Endodermal cell (in vitro differentiated cells): ENCODE measurements at regions not wholly inside any gene's neighbourhood (a gene's known extent, or its start where the extent isn't known, plus 50 kb on each side); places are given as distances from the start of the nearest gene placed in this dataset.
A peak's percentile ranks its signal among the peaks of the same experiment; 100 is the strongest.

Experiments used
- DNase-seq: peaks from one replicate; pipeline ENCODE4 v3.0.0-alpha.2; 2017
- H3K27ac ChIP-seq: 2 replicates; pipeline ENCODE4 v1.5.1; 2013; ENCODE audit warnings: mild to moderate bottlenecking, low read depth, low read length, moderate library complexity
- H3K27me3 ChIP-seq: 2 replicates; pipeline ENCODE4 v1.6.1; 2013; ENCODE audit warnings: mild to moderate bottlenecking, low read length, moderate library complexity; ENCODE audit not compliant: insufficient read depth, control insufficient read depth, poor library complexity, severe bottlenecking
- H3K36me3 ChIP-seq: 2 replicates; pipeline ENCODE4 v1.7.0; 2013; ENCODE audit warnings: mild to moderate bottlenecking, low read length, moderate library complexity; ENCODE audit not compliant: control insufficient read depth, insufficient read depth
- H3K4me1 ChIP-seq: one replicate; pipeline ENCODE4 v1.7.0; 2013; ENCODE audit warnings: low read length; ENCODE audit not compliant: control insufficient read depth, insufficient read depth
- H3K4me3 ChIP-seq: 2 replicates; pipeline ENCODE4 v1.5.1; 2013; ENCODE audit warnings: mild to moderate bottlenecking, low read length, moderate library complexity
- H3K9ac ChIP-seq: 2 replicates; pipeline ENCODE4 v1.6.1; 2013; ENCODE audit warnings: mild to moderate bottlenecking, low read length, moderate library complexity; ENCODE audit not compliant: poor library complexity, severe bottlenecking; ENCODE audit errors: extremely low read depth
- H3K9me3 ChIP-seq: 2 replicates; pipeline ENCODE4 v1.6.1; 2013; ENCODE audit warnings: mild to moderate bottlenecking, low read length, moderate library complexity; ENCODE audit not compliant: control insufficient read depth
- H3K27ac Mint-ChIP-seq: 2 replicates; pipeline ENCODE4 v1.8.0; 2020; ENCODE audit warnings: mixed read lengths
- H3K27me3 Mint-ChIP-seq: 2 replicates; pipeline ENCODE4 v1.8.0; 2021; ENCODE audit warnings: mild to moderate bottlenecking, mixed read lengths; ENCODE audit not compliant: insufficient read depth
- H3K36me3 Mint-ChIP-seq: 2 replicates; pipeline ENCODE4 v1.8.0; 2020; ENCODE audit warnings: low read depth, mixed read lengths
- H3K4me1 Mint-ChIP-seq: 2 replicates; pipeline ENCODE4 v1.8.0; 2020; ENCODE audit warnings: mixed read lengths
- H3K4me3 Mint-ChIP-seq: 2 replicates; pipeline ENCODE4 v1.8.0; 2020; ENCODE audit warnings: mild to moderate bottlenecking, moderate library complexity, mixed read lengths
- H3K9me3 Mint-ChIP-seq: 2 replicates; pipeline ENCODE4 v1.8.0; 2020; ENCODE audit warnings: mild to moderate bottlenecking, mixed read lengths
- WGBS, 2 experiments: methylation state at CpG; one replicate each; pipeline versions ENCODE4 v1.1.5 to v1.1.7; 2013; ENCODE audit warnings: missing lambda C conversion rate in 2 of 2, mixed read lengths in 1 of 2; ENCODE audit not compliant: insufficient coverage in 1 of 2, insufficient read length in 1 of 2; 5-methylcytosine and 5-hydroxymethylcytosine counted together
- TF ChIP-seq, protein P1 (sequence below): fragments of 200-600 bp; sonication (generic); conservative IDR thresholded peaks from 2 replicates; pipeline ENCODE4 v1.5.0; 2021; ENCODE audit warnings: antibody characterized with exemption, mild to moderate bottlenecking

DNA sequence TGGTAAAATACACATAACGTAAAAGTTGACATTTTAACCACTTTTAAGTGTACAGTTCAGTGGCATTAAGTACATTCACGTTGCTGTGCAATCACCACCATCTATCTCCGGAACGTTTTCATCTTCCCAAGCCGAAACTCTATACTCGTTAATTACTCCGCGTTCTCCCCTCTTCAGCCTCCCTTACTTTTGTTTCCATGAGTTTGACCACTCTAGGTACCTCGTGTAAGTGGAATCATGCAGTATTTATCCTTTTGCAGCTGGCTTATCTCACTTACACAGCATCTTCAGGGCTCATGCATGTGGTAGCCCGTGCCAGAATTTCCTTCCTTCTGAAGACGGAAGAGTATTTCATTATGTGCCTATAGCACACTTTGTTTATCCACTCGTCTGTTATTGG is 225.2 kb downstream of the SLC4A3 start:
- WGBS, 2 experiments, result 93% methylated on average over 12 of the region's 12 CpGs
- no peaks in the 10 kb centered on the region for H3K27me3 ChIP-seq

GRCh38 chr2:219856602-219857001 is 229.2 kb downstream of the SLC4A3 start:
- Mint-ChIP-seq H3K36me3 (no peaks in the 10 kb centered on the region), H3K9me3 (no peaks in the 10 kb centered on the region), H3K27me3 (peaks cover 5% of the 10 kb centered on the region), H3K27ac (no peak overlapping the region), H3K4me3 (no peak overlapping the region), H3K4me1 (peaks cover 16% of the 10 kb centered on the region)
- Histone ChIP-seq H3K36me3 (no peaks in the 10 kb centered on the region), H3K4me3 (no peak overlapping the region), H3K27me3 (no peaks in the 10 kb centered on the region), H3K9ac (no peak overlapping the region), H3K9me3 (no peaks in the 10 kb centered on the region), H3K4me1 (peaks cover 5% of the 10 kb centered on the region), H3K27ac (no peak overlapping the region)
- TF ChIP-seq, protein P1, sequence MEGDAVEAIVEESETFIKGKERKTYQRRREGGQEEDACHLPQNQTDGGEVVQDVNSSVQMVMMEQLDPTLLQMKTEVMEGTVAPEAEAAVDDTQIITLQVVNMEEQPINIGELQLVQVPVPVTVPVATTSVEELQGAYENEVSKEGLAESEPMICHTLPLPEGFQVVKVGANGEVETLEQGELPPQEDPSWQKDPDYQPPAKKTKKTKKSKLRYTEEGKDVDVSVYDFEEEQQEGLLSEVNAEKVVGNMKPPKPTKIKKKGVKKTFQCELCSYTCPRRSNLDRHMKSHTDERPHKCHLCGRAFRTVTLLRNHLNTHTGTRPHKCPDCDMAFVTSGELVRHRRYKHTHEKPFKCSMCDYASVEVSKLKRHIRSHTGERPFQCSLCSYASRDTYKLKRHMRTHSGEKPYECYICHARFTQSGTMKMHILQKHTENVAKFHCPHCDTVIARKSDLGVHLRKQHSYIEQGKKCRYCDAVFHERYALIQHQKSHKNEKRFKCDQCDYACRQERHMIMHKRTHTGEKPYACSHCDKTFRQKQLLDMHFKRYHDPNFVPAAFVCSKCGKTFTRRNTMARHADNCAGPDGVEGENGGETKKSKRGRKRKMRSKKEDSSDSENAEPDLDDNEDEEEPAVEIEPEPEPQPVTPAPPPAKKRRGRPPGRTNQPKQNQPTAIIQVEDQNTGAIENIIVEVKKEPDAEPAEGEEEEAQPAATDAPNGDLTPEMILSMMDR, result no peak
- WGBS, 2 experiments, result 93 to 94% methylated on average over 3 of the region's 3 CpGs
- DNase-seq, result no peak

More for the DNA sequence above, 225.2 kb downstream of the SLC4A3 start:
- Mint-ChIP-seq H3K9me3 (no peaks in the 10 kb centered on the region), H3K27ac (no peak overlapping the region), H3K4me1 (peaks cover 14% of the 10 kb centered on the region), H3K27me3 (peaks cover 10% of the 10 kb centered on the region), H3K36me3 (no peaks in the 10 kb centered on the region), H3K4me3 (no peak overlapping the region)
- Histone ChIP-seq H3K4me1 (peaks cover 5% of the 10 kb centered on the region), H3K9me3 (no peaks in the 10 kb centered on the region), H3K36me3 (no peaks in the 10 kb centered on the region), H3K4me3 (no peak overlapping the region), H3K27ac (no peak overlapping the region), H3K9ac (no peak overlapping the region)
- DNase-seq, result no peak
- TF ChIP-seq, protein P1, result no peak

DNA sequence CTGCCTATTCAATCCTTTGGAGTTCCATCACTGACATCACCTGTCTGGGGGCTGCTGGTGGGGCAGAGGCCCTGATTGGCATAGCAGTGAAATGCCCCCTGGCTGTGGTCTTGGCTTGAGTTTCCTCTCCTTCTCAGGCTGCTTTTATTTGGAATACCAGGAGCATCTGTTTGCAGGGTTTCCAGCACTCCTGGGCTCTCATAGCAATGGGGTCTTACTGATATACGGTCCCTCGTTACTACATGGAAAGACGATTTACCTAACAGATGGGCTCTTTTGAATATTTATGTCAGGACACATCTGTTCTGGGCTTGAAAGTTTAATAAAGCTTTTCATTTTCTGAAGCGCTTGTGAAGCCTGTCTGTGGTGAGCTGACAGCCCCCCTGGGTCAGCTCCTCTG is 230.3 kb downstream of the SLC4A3 start:
- Histone ChIP-seq H3K27ac (peak overlapping the region; percentile 36), H3K9ac (no peak overlapping the region), H3K27me3 (no peaks in the 10 kb centered on the region), H3K36me3 (no peaks in the 10 kb centered on the region), H3K9me3 (no peaks in the 10 kb centered on the region), H3K4me1 (no peaks in the 10 kb centered on the region), H3K4me3 (no peak overlapping the region)
- peaks cover 7% of the 10 kb centered on the region for H3K4me1 Mint-ChIP-seq
- peaks cover 5% of the 10 kb centered on the region for H3K27me3 Mint-ChIP-seq
- no peaks in the 10 kb centered on the region for H3K9me3 Mint-ChIP-seq
- 95 to 96% methylated on average over 3 to 4 of the region's 4 CpGs for WGBS, 2 experiments
- H3K36me3 Mint-ChIP-seq, result no peaks in the 10 kb centered on the region
- H3K4me3 Mint-ChIP-seq, result no peak overlapping the region
- DNase-seq, result no peak
- H3K27ac Mint-ChIP-seq, result no peak overlapping the region
- TF ChIP-seq, protein P1, result no peak
